Erythroblast (primary cell): ENCODE measurements at regions not wholly inside any gene's neighbourhood (a gene's known extent, or its start where the extent isn't known, plus 50 kb on each side); places are given as distances from the start of the nearest gene placed in this dataset.

Experiments used
- DNase-seq, 2 experiments: peaks; one replicate each; lab custom pipeline; 2025; lab: John Stamatoyannopoulos, UW
- GATA1 ChIP-seq: IDR thresholded peaks from 2 replicates; pipeline ENCODE4 v1.6.1; 2011; ENCODE audit warnings: low read depth, mild to moderate bottlenecking, control low read depth, low read length, moderate library complexity
- POLR2A ChIP-seq: IDR thresholded peaks from 2 replicates; pipeline ENCODE4 v1.6.1; 2011; ENCODE audit warnings: mild to moderate bottlenecking, low read length

- no peak for DNase-seq
- TF ChIP-seq POLR2A: no peak
- no peak for TF ChIP-seq GATA1
Measured at GRCh38 chr10:120641695-120642094, 184.7 kb downstream of the PLPP4 start.

- no peak for TF ChIP-seq POLR2A
- TF ChIP-seq GATA1: no peak
- no peak for DNase-seq
Measured at GRCh38 chr10:120643351-120643750, 186.3 kb downstream of the PLPP4 start.

- TF ChIP-seq POLR2A (no peak), GATA1 (no peak)
- DNase-seq: no peak
Measured at GRCh38 chr10:120644556-120645410, 187.8 kb downstream of the PLPP4 start.

GRCh38 chr10:120646159-120646732 lies 189.2 kb downstream of the PLPP4 start:
- DNase-seq: no peak
- no peak for TF ChIP-seq POLR2A
- no peak for TF ChIP-seq GATA1

- TF ChIP-seq GATA1 (no peak), POLR2A (no peak)
- no peak for DNase-seq
Measured at GRCh38 chr10:120646738-120647456, 189.9 kb downstream of the PLPP4 start.

- TF ChIP-seq POLR2A (no peak), GATA1 (no peak)
- DNase-seq: no peak
Measured at GRCh38 chr10:120650705-120651399, 193.8 kb downstream of the PLPP4 start.

- TF ChIP-seq GATA1: no peak
- TF ChIP-seq POLR2A: no peak
- no peak for DNase-seq
Measured at GRCh38 chr10:120656107-120656506, 195.1 kb upstream of the WDR11 start.

- TF ChIP-seq GATA1 (no peak), POLR2A (no peak)
- no peak for DNase-seq
Measured at GRCh38 chr10:120657371-120657770, 193.8 kb upstream of the WDR11 start.

- DNase-seq: no peak
- TF ChIP-seq POLR2A (no peak), GATA1 (no peak)
Measured at GRCh38 chr10:120658943-120659885, 191.9 kb upstream of the WDR11 start.

- TF ChIP-seq POLR2A (no peak), GATA1 (no peak)
- DNase-seq: no peak
Measured at GRCh38 chr10:120666308-120666707, 184.9 kb upstream of the WDR11 start.

GRCh38 chr10:120667276-120667675 lies 183.9 kb upstream of the WDR11 start:
- TF ChIP-seq POLR2A (no peak), GATA1 (no peak)
- no peak for DNase-seq

- no peak for DNase-seq
- TF ChIP-seq GATA1: no peak
- no peak for TF ChIP-seq POLR2A
Measured at GRCh38 chr10:120671491-120671890, 179.7 kb upstream of the WDR11 start.
